ENCODE measurements at regions not wholly inside any gene's neighbourhood (a gene's known extent, or its start where the extent isn't known, plus 50 kb on each side); places are given as distances from the start of the nearest gene placed in this dataset.

DNA sequence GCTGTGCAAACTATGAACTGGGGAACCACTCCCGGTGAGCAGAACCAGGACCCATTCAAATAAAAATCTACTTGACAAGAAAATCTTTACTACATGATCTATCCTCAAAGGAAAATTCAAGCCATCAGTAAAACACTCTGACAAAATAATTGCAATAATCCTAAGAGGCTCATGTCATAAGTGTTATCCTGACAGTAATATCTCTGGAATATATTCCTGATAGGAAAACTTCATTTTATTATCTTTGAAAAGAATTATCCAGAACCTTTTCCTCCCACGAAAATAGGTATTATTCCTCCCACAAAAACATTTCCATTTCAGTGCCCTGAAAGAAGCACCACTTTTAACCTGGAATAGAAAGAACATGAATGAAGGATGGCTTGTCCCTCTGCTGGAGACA is 357.7 kb upstream of the PCDH7 start:
- Histone ChIP-seq H3K4me3 (no peak overlapping the region), H3K27ac (no peak overlapping the region), H3K4me1 (no peaks in the 10 kb centered on the region), H3K9me3 (peaks cover 0 to 3% of the 10 kb centered on the region in 2 donors), H3K27me3 (no peaks in the 10 kb centered on the region), H3K36me3 (no peaks in the 10 kb centered on the region)
- ATAC-seq = no peak
- intact Hi-C loops (cut with DNase I) = no loop called here
- TF ChIP-seq, protein P1, sequence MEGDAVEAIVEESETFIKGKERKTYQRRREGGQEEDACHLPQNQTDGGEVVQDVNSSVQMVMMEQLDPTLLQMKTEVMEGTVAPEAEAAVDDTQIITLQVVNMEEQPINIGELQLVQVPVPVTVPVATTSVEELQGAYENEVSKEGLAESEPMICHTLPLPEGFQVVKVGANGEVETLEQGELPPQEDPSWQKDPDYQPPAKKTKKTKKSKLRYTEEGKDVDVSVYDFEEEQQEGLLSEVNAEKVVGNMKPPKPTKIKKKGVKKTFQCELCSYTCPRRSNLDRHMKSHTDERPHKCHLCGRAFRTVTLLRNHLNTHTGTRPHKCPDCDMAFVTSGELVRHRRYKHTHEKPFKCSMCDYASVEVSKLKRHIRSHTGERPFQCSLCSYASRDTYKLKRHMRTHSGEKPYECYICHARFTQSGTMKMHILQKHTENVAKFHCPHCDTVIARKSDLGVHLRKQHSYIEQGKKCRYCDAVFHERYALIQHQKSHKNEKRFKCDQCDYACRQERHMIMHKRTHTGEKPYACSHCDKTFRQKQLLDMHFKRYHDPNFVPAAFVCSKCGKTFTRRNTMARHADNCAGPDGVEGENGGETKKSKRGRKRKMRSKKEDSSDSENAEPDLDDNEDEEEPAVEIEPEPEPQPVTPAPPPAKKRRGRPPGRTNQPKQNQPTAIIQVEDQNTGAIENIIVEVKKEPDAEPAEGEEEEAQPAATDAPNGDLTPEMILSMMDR (IDR thresholded peaks at IDR 0.05) = no peak
- DNase-seq = no peak

DNA sequence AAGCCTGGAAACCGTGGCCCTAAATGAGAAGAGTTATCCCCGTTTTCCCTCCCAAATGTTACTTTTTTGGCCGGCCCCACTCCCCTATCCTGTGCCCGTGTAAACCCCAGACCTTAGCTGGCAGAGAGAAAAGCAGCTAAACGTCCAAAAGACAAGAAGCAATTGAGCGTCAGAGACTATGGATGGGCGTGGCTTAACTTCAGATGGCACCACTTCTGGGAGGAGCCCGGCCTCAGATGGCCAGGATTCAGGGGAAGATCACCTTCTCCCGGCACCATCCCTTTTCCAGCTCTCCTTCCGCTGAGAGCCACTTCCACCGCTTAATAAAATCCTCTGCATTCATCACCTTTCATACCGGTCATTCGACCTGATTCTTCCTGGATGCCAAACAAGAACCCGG is 350.1 kb upstream of the PCDH7 start:
- no peak for DNase-seq
- H3K9me3 ChIP-seq = no peaks in the 10 kb centered on the region
- TF ChIP-seq, protein P1 (IDR thresholded peaks at IDR 0.05) = no peak
- no peaks in the 10 kb centered on the region for H3K27me3 ChIP-seq
- no peak for ATAC-seq
- no peak overlapping the region for H3K27ac ChIP-seq
- intact Hi-C loops (cut with DNase I) = no loop called here
- no peaks in the 10 kb centered on the region for H3K4me1 ChIP-seq
- no peak overlapping the region for H3K4me3 ChIP-seq
- H3K36me3 ChIP-seq = no peaks in the 10 kb centered on the region

- Histone ChIP-seq H3K27ac (no peak overlapping the region), H3K4me3 (no peak overlapping the region), H3K27me3 (no peaks in the 10 kb centered on the region), H3K4me1 (no peaks in the 10 kb centered on the region), H3K9me3 (no peaks in the 10 kb centered on the region), H3K36me3 (no peaks in the 10 kb centered on the region)
- intact Hi-C loops (cut with DNase I) = no loop called here
- DNase-seq = no peak
- peak; percentile 80 for ATAC-seq
- TF ChIP-seq, protein P1 (IDR thresholded peaks at IDR 0.05) = peak; percentile 60 to 65
Observed at GRCh38 chr4:30380404-30380998, 339.7 kb upstream of the PCDH7 start.

DNA sequence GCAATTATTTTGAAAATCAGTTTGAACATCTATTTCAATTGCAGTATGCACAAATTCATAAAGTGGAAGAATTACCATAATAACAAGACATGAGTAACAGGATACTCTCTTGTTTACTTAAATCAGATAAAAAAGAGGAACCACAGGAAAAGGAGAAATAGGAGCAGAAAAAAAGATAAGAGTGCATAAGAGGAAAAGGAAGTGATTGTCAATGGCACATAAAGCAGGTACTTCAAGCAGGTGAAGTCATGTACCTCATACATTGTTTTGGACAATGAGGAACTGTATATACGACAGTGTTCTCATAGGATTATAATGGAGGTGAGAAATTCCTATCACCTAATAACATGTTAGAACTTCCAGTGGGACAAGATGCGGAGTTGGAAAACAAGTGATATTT is 334.5 kb upstream of the PCDH7 start:
- no peak overlapping the region for H3K27ac ChIP-seq
- ATAC-seq (no peak), DNase-seq (no peak)
- TF ChIP-seq, protein P1 (IDR thresholded peaks at IDR 0.05) = no peak
- no peak overlapping the region for H3K4me3 ChIP-seq
- H3K4me1 ChIP-seq = no peaks in the 10 kb centered on the region
- intact Hi-C loops (cut with DNase I) = no loop called here
- no peaks in the 10 kb centered on the region for H3K36me3 ChIP-seq
- H3K9me3 ChIP-seq = no peaks in the 10 kb centered on the region
- no peaks in the 10 kb centered on the region for H3K27me3 ChIP-seq

GRCh38 chr4:30386266-30386895 is 333.8 kb upstream of the PCDH7 start:
- ATAC-seq = no peak
- DNase-seq = no peak

More at GRCh38 chr4:30386266-30386895, 333.8 kb upstream of the PCDH7 start:
- Histone ChIP-seq H3K36me3 (no peaks in the 10 kb centered on the region), H3K27ac (no peak overlapping the region), H3K4me1 (no peaks in the 10 kb centered on the region), H3K27me3 (no peaks in the 10 kb centered on the region), H3K9me3 (no peaks in the 10 kb centered on the region), H3K4me3 (no peak overlapping the region)
- intact Hi-C loops (cut with DNase I) = no loop called here
- TF ChIP-seq, protein P1 (IDR thresholded peaks at IDR 0.05) = no peak
